Pancreas (tissue), 10 donors: ENCODE measurements at regions not wholly inside any gene's neighbourhood (a gene's known extent, or its start where the extent isn't known, plus 50 kb on each side); places are given as distances from the start of the nearest gene placed in this dataset.

Experiments
- ATAC-seq, 4 donors: fragments of 200-7000 bp; cut with Tn5 transposase; one replicate each; pipeline versions ENCODE4 v1.8.0 to v1.9.1; 2020; ENCODE audit warnings: mild to moderate bottlenecking in 4 of 4, moderate library complexity in 4 of 4
- DNase-seq, 6 donors: peaks; one replicate each; pipeline ENCODE4 v3.0.0-alpha.2; 2020
- FAIRE-seq: peaks from 2 replicates; lab custom pipeline; 2012; peaks lifted over from hg19 to GRCh38; lab: Jason Lieb, UNC
- H3K27ac ChIP-seq, 4 donors: fragments of 200-600 bp; sonication (generic); 1 replicate in 3 of 4; 2 replicates in 1 of 4; pipeline versions ENCODE4 v1.5.0 to v1.8.0; 2020
- H3K27me3 ChIP-seq, 4 donors: fragments of 200-600 bp; one replicate each; pipeline ENCODE4 v1.8.0; 2021
- H3K36me3 ChIP-seq, 3 donors: fragments of 200-600 bp; sonication (generic) in 1 of 3; one replicate each; pipeline versions ENCODE4 v1.5.0 to v1.8.0; 2020 to 2021
- H3K4me1 ChIP-seq, 3 donors: fragments of 200-600 bp; one replicate each; pipeline ENCODE4 v1.8.0; 2021
- H3K4me3 ChIP-seq, 4 donors: fragments of 200-600 bp; sonication (generic) in 2 of 4; one replicate each; pipeline versions ENCODE4 v1.5.0 to v1.8.0; 2020 to 2021
- H3K9me3 ChIP-seq, 4 donors: fragments of 200-600 bp; one replicate each; pipeline ENCODE4 v1.8.0; 2021
- WGBS, 2 donors: extraction: QIAGEN DNeasy Blood & Tissue Kit; methylation state at CpG; one replicate each; pipeline ENCODE4 v1.1.7; 2013; 5-methylcytosine and 5-hydroxymethylcytosine counted together
- intact Hi-C, 3 donors: fragments of 100-400 bp; cut with DNase I; formaldehyde crosslinking; loops; one replicate each; pipeline versions ENCODE4 v1.11.1 to v1.14.2; 2022
- TF ChIP-seq, protein P1 (sequence below), 4 donors: fragments of 200-600 bp; sonication (generic) in 3 of 4; IDR thresholded peaks; one replicate each; pipeline versions ENCODE4 v1.5.0 to v1.8.0; 2021; ENCODE audit warnings: antibody characterized with exemption in 4 of 4
- donor health status: healthy with polysubstance abuse.
- donor health status: DM: no; HTN: no; CAD: no; lungs with moderate emphysema.
- donor health status: DM: no; HTN: no; CAD: no.
- donor health status: control.
- donor health status: control.
- donor health status: Bipolar disorder and iron deficiency.
- donor health status: DM: yes; HTN: yes; CAD: no.
- donor health status: DM: no; HTN: no; CAD: no.
- donor health status: DM: no; HTN: no; CAD: no.
- donor health status: DM: yes; HTN: yes; CAD: no.

DNA sequence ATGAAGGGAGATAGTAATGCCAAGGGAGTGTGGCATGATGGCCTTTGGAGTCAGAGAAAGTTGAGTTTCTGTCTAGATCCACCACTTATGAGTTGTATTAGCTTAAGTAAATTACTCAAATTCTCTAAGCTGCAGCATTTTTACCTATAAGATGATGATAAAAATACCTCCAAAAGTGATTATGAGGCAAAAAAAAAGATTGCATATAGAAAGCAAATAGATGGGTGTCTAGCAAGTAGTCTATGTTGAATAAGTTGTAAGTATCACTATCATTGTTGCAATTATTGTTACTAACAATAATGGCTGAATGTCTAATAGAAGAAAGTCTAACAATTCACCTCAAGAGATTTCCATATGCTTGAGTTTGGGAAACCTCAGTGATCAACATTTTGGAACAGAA lies 959.2 kb upstream of the GJE1 start:
- TF ChIP-seq, protein P1, sequence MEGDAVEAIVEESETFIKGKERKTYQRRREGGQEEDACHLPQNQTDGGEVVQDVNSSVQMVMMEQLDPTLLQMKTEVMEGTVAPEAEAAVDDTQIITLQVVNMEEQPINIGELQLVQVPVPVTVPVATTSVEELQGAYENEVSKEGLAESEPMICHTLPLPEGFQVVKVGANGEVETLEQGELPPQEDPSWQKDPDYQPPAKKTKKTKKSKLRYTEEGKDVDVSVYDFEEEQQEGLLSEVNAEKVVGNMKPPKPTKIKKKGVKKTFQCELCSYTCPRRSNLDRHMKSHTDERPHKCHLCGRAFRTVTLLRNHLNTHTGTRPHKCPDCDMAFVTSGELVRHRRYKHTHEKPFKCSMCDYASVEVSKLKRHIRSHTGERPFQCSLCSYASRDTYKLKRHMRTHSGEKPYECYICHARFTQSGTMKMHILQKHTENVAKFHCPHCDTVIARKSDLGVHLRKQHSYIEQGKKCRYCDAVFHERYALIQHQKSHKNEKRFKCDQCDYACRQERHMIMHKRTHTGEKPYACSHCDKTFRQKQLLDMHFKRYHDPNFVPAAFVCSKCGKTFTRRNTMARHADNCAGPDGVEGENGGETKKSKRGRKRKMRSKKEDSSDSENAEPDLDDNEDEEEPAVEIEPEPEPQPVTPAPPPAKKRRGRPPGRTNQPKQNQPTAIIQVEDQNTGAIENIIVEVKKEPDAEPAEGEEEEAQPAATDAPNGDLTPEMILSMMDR (IDR thresholded peaks at IDR 0.05) = no peak
- H3K9me3 ChIP-seq = no peaks in the 10 kb centered on the region
- no peaks in the 10 kb centered on the region for H3K4me1 ChIP-seq
- no peak overlapping the region for H3K4me3 ChIP-seq
- intact Hi-C loops = no loop called here
- no peaks in the 10 kb centered on the region for H3K36me3 ChIP-seq
- DNase-seq = no peak
- no peak overlapping the region for H3K27ac ChIP-seq
- no peak for FAIRE-seq
- H3K27me3 ChIP-seq = no peaks in the 10 kb centered on the region
- no peak for ATAC-seq

DNA sequence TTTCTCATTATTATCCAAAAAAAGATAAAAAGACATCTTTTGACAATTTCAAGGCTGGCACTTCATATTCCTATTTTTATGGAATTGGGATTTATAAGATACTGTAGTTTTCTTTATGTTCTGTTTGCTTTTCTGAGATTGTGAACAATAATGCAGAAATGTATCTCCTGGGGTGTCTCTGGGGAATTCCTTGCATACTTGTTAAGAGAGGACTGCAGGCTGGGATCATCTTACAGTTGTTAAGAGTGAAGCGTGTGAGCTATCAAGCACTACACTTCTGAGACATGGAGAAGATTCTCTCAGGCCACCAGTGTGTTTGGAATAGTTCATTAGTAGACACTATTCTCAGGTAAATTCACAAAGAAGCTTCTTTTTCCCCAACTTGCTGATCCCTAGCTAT lies 963.3 kb upstream of the GJE1 start:
- ATAC-seq (no peak), DNase-seq (no peak), FAIRE-seq (no peak)
- Histone ChIP-seq H3K9me3 (no peaks in the 10 kb centered on the region), H3K27me3 (no peaks in the 10 kb centered on the region), H3K27ac (no peak overlapping the region), H3K4me3 (no peak overlapping the region), H3K4me1 (peaks cover 0 to 5% (median 3%) of the 10 kb centered on the region in 3 donors), H3K36me3 (no peaks in the 10 kb centered on the region)
- TF ChIP-seq, protein P1 (IDR thresholded peaks at IDR 0.05) = no peak
- 85 to 89% methylated on average over 1 of the region's 1 CpG for WGBS, 2 donors
- intact Hi-C loops = no loop called here

DNA sequence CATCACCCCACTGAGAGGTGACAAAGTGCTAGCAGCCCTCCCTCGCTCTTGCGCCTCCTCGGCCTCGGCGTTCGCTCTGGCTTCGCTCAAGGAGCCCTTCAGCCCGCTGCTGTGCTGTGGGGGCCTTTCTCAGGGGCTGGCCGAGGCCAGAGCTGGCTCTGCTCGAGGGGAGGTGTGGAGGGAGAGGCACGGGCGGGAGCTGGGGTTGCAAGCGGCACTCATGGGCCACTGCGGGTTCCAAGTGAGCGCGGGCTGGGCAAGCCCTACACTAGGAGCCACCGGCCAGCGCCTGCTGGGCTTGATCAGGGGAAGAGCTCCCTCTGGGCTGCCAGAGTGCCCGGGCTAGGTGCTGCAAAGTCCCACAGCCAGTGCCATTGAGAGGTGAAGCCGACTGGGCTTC lies 964.8 kb upstream of the GJE1 start:
- Histone ChIP-seq H3K4me3 (no peak overlapping the region), H3K27ac (no peak overlapping the region), H3K9me3 (no peaks in the 10 kb centered on the region), H3K36me3 (no peaks in the 10 kb centered on the region), H3K27me3 (no peaks in the 10 kb centered on the region), H3K4me1 (peaks cover 0 to 7% (median 3%) of the 10 kb centered on the region in 3 donors)
- FAIRE-seq = no peak
- TF ChIP-seq, protein P1 (IDR thresholded peaks at IDR 0.05) = no peak
- ATAC-seq = no peak
- WGBS, 2 donors = 86 to 95% methylated on average over 20 of the region's 20 CpGs
- DNase-seq = peak in 1 of 6 donors; percentile 55
- intact Hi-C loops = no loop called here

DNA sequence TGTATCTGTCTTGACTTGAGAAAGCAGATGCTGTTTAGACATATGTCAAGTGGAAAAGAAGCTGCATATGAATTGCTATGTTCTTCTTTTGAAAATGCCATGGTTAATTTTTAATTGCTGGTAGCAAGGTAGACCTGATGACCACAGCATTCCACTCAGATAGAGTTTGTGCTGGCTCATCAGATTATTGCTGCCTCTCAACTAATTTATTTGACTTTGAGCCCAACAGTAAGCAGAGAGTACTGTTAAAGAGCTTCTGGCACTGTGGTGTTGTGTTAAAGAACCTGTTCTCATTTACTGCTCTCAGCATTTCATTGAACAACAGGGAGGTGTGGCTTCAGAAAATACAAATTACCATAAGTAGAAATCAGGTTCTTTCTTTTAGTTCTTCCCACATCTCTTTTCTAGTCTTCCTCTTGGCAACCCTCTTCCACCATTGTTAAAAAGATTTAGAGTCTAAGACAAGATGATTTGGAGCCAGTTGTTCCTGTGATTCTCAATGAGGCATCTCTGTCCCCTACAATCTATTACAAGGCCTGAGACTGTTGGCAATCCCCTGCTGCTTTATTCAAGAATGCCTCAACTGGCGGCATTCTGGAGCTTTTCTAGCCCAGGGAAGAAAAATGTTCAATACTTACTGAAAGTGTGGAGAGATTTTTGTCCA lies 967.6 kb upstream of the GJE1 start:
- intact Hi-C loops = no loop called here
- Histone ChIP-seq H3K4me1 (peaks cover 0 to 7% (median 3%) of the 10 kb centered on the region in 3 donors), H3K4me3 (no peak overlapping the region), H3K9me3 (no peaks in the 10 kb centered on the region), H3K36me3 (no peaks in the 10 kb centered on the region), H3K27me3 (no peaks in the 10 kb centered on the region), H3K27ac (peak overlapping the region in 1 of 4 donors; percentile 53)
- 91 to 93% methylated on average over 1 of the region's 1 CpG for WGBS, 2 donors
- DNase-seq (no peak), FAIRE-seq (no peak), ATAC-seq (peak; percentile 48 to 84 (median 78))
- TF ChIP-seq, protein P1 (IDR thresholded peaks at IDR 0.05) = no peak

DNA sequence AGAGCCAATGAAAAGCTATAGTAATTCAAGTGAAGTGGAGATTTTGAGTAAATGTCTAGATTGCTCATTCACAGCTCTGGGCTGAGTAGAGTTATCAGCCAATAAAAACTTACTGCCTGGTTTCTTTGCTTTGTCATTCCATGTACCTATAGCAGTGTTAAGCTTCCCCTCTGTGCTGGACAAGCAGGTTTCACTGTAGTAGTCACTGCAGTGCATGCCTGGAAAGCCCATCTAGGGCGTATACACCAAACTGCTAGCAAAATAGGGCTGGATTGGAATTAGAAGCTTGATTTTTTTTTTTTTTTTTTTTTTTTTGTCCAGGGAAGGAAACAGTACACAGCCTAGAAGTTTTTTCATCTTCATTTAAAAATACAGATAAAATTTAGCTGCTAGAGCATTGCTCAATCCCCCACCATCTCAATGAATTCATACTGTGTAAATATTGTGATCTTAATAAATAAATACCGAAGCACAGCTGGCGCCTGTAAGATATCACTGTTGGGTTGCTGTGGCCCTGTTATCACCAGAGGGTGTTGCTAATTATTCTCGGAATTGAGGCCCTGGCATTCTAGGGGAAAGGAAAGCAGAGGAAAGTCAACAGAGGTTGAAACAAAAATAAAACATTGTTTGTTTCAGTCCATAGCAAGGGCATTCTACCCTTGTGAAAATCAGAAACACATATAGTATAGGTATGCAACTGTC lies 968.5 kb upstream of the GJE1 start:
- ATAC-seq (peak; percentile 31 to 93 (median 82)), DNase-seq (peak in 2 of 6 donors; percentile 19 to 45), FAIRE-seq (no peak)
- intact Hi-C loops = no loop called here
- Histone ChIP-seq H3K27ac (peak overlapping the region in 1 of 4 donors; percentile 53), H3K36me3 (no peaks in the 10 kb centered on the region), H3K4me3 (no peak overlapping the region), H3K9me3 (no peaks in the 10 kb centered on the region), H3K27me3 (no peaks in the 10 kb centered on the region), H3K4me1 (peaks cover 0 to 7% (median 3%) of the 10 kb centered on the region in 3 donors)
- 11 to 16% methylated on average over 4 of the region's 4 CpGs for WGBS, 2 donors
- TF ChIP-seq, protein P1 (IDR thresholded peaks at IDR 0.05) = no peak
